Smooth muscle cell (in vitro differentiated cells): ENCODE measurements at regions not wholly inside any gene's neighbourhood (a gene's known extent, or its start where the extent isn't known, plus 50 kb on each side); places are given as distances from the start of the nearest gene placed in this dataset.

ENCODE experiments used
- DNase-seq: peaks from one replicate; lab custom pipeline; 2025; ENCODE audit not compliant: unreplicated experiment; lab: John Stamatoyannopoulos, UW
- H2AFZ ChIP-seq: fragments of 200-600 bp; sonication (generic); 2 replicates; pipeline ENCODE4 v1.6.0; 2016; ENCODE audit warnings: antibody characterized with exemption, low read depth, mild to moderate bottlenecking
- H3F3A ChIP-seq: fragments of 200-600 bp; sonication (generic); 2 replicates; pipeline ENCODE4 v1.6.0; 2017; ENCODE audit warnings: antibody characterized with exemption, low read depth
- H3K27ac ChIP-seq: fragments of 200-600 bp; sonication (generic); 2 replicates; pipeline ENCODE4 v1.5.1; 2016; ENCODE audit warnings: low read depth, mild to moderate bottlenecking
- H3K27me3 ChIP-seq: fragments of 200-600 bp; sonication (generic); 2 replicates; pipeline ENCODE4 v1.6.1; 2016; ENCODE audit warnings: low read depth, mild to moderate bottlenecking
- H3K36me3 ChIP-seq: fragments of 200-600 bp; sonication (generic); 2 replicates; pipeline ENCODE4 v1.5.1; 2016; ENCODE audit warnings: low read depth
- H3K4me1 ChIP-seq: fragments of 200-600 bp; sonication (generic); 2 replicates; pipeline ENCODE4 v1.5.1; 2016; ENCODE audit warnings: low read depth
- H3K4me2 ChIP-seq: fragments of 200-600 bp; sonication (generic); 2 replicates; pipeline ENCODE4 v1.6.0; 2016; ENCODE audit warnings: mild to moderate bottlenecking
- H3K4me3 ChIP-seq: fragments of 200-600 bp; sonication (generic); 2 replicates; pipeline ENCODE4 v1.5.1; 2016; ENCODE audit warnings: mild to moderate bottlenecking
- H3K79me2 ChIP-seq: fragments of 200-600 bp; sonication (generic); 2 replicates; pipeline ENCODE4 v1.6.0; 2016; ENCODE audit warnings: low read depth, mild to moderate bottlenecking
- H3K9ac ChIP-seq: fragments of 200-600 bp; sonication (generic); 2 replicates; pipeline ENCODE4 v1.6.0; 2016; ENCODE audit warnings: low read depth
- H3K9me3 ChIP-seq: fragments of 200-600 bp; sonication (generic); replicated peaks from 2 replicates; pipeline ENCODE4 v1.5.1; 2016; ENCODE audit warnings: low read depth
- H4K20me1 ChIP-seq: fragments of 200-600 bp; sonication (generic); 2 replicates; pipeline ENCODE4 v1.6.0; 2016; ENCODE audit warnings: low read depth
- CTCF ChIP-seq: fragments of 200-600 bp; sonication (generic); IDR thresholded peaks from 2 replicates; pipeline ENCODE4 v1.5.1; 2017; ENCODE audit warnings: borderline replicate concordance, mild to moderate bottlenecking, antibody characterized with exemption; ENCODE audit not compliant: insufficient read depth, poor library complexity, severe bottlenecking
- WGBS: methylation state at CpG from one replicate; pipeline ENCODE4 v1.1.7; 2016; ENCODE audit warnings: low lambda C conversion rate; 5-methylcytosine and 5-hydroxymethylcytosine counted together

GRCh38 chr17:27241346-27241946, 52.5 kb upstream of the WSB1 start:
- no peak overlapping the region for H3K9ac ChIP-seq
- peak overlapping the region; percentile 16 for H3K4me2 ChIP-seq
- no peak for TF ChIP-seq CTCF
- no peaks in the 10 kb centered on the region for H3K4me1 ChIP-seq
- H2AFZ ChIP-seq, result no peak overlapping the region
- no peak for DNase-seq
- H3K27me3 ChIP-seq, result no peaks in the 10 kb centered on the region
- peak overlapping the region; percentile 77 for H3K27ac ChIP-seq
- H3K36me3 ChIP-seq, result no peaks in the 10 kb centered on the region
- 48% methylated on average over 5 of the region's 5 CpGs for WGBS
- peaks cover 3% of the 10 kb centered on the region for H3F3A ChIP-seq
- H4K20me1 ChIP-seq, result no peaks in the 10 kb centered on the region
- H3K79me2 ChIP-seq, result no peaks in the 10 kb centered on the region
- H3K4me3 ChIP-seq, result no peak overlapping the region
- no peaks in the 10 kb centered on the region for H3K9me3 ChIP-seq

- no peaks in the 10 kb centered on the region for H3K9me3 ChIP-seq
- no peak overlapping the region for H3K4me3 ChIP-seq
- no peaks in the 10 kb centered on the region for H3K27me3 ChIP-seq
- H4K20me1 ChIP-seq, result no peaks in the 10 kb centered on the region
- H3K36me3 ChIP-seq, result no peaks in the 10 kb centered on the region
- no peak for DNase-seq
- WGBS, result 91% methylated on average over 1 of the region's 1 CpG
- no peak overlapping the region for H3K4me2 ChIP-seq
- H3F3A ChIP-seq, result peaks cover 3% of the 10 kb centered on the region
- peak overlapping the region; percentile 77 for H3K27ac ChIP-seq
- no peaks in the 10 kb centered on the region for H3K4me1 ChIP-seq
- no peak overlapping the region for H2AFZ ChIP-seq
- no peak for TF ChIP-seq CTCF
- H3K9ac ChIP-seq, result no peak overlapping the region
- H3K79me2 ChIP-seq, result no peaks in the 10 kb centered on the region
Observed at GRCh38 chr17:27242951-27243350, 51.0 kb upstream of the WSB1 start.

GRCh38 chr17:27244011-27244410, 49.9 kb upstream of the WSB1 start:
- no peaks in the 10 kb centered on the region for H3K36me3 ChIP-seq
- no peak for TF ChIP-seq CTCF
- H4K20me1 ChIP-seq, result no peaks in the 10 kb centered on the region
- H3K27me3 ChIP-seq, result no peaks in the 10 kb centered on the region
- H3K9ac ChIP-seq, result no peak overlapping the region
- H3K9me3 ChIP-seq, result no peaks in the 10 kb centered on the region
- no peaks in the 10 kb centered on the region for H3K4me1 ChIP-seq
- peaks cover 3% of the 10 kb centered on the region for H3F3A ChIP-seq
- no peaks in the 10 kb centered on the region for H3K79me2 ChIP-seq
- H3K27ac ChIP-seq, result no peak overlapping the region
- H3K4me2 ChIP-seq, result no peak overlapping the region
- no peak overlapping the region for H2AFZ ChIP-seq
- no peak overlapping the region for H3K4me3 ChIP-seq
- 97% methylated on average over 7 of the region's 7 CpGs for WGBS
- no peak for DNase-seq
